ENCODE measurements at regions not wholly inside any gene's neighbourhood (a gene's known extent, or its start where the extent isn't known, plus 50 kb on each side); places are given as distances from the start of the nearest gene placed in this dataset.

DNA sequence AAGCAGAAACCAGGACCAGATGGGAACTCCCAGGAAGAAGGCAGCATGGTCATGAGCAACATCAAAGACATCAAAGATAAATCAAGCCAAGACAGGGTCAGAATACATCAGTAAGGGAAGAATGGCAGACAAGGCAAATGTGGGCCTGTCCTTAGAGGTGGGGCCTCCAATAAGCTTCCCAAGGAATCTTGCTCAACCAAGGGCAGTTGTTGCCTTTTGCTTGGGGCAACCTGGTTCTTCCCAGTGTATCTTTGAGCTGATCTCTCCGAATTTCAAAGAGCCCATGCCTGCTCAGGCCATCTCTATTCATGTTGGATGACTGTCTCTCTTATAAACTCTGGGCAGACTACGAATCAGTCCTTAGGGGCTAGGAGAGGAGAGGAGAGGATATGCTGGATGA is 68.4 kb upstream of the HABP2 start:
- TF ChIP-seq POLR2AphosphoS5 (IDR thresholded peaks at IDR 0.05; ENCODE audit: low read depth, low read length) (no peak), TAF1 (IDR thresholded peaks at IDR 0.05; ENCODE audit: borderline replicate concordance, insufficient read depth, low read length) (no peak), SIN3A (IDR thresholded peaks at IDR 0.05; ENCODE audit: borderline replicate concordance, insufficient read depth, low read length) (no peak), FOXP2 (optimal IDR thresholded peaks at IDR 0.05; ENCODE audit: borderline replicate concordance, extremely low read depth, extremely low read length, insufficient read depth) (no peak)
- TF ChIP-seq, protein P1, sequence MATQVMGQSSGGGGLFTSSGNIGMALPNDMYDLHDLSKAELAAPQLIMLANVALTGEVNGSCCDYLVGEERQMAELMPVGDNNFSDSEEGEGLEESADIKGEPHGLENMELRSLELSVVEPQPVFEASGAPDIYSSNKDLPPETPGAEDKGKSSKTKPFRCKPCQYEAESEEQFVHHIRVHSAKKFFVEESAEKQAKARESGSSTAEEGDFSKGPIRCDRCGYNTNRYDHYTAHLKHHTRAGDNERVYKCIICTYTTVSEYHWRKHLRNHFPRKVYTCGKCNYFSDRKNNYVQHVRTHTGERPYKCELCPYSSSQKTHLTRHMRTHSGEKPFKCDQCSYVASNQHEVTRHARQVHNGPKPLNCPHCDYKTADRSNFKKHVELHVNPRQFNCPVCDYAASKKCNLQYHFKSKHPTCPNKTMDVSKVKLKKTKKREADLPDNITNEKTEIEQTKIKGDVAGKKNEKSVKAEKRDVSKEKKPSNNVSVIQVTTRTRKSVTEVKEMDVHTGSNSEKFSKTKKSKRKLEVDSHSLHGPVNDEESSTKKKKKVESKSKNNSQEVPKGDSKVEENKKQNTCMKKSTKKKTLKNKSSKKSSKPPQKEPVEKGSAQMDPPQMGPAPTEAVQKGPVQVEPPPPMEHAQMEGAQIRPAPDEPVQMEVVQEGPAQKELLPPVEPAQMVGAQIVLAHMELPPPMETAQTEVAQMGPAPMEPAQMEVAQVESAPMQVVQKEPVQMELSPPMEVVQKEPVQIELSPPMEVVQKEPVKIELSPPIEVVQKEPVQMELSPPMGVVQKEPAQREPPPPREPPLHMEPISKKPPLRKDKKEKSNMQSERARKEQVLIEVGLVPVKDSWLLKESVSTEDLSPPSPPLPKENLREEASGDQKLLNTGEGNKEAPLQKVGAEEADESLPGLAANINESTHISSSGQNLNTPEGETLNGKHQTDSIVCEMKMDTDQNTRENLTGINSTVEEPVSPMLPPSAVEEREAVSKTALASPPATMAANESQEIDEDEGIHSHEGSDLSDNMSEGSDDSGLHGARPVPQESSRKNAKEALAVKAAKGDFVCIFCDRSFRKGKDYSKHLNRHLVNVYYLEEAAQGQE (IDR thresholded peaks at IDR 0.05; ENCODE audit: insufficient read depth in 1 of 2, low read depth in 2 of 2, low read length in 2 of 2), result no peak

Measured in PFSK-1 (cell line).